ENCODE measurements at regions not wholly inside any gene's neighbourhood (a gene's known extent, or its start where the extent isn't known, plus 50 kb on each side); places are given as distances from the start of the nearest gene placed in this dataset.
A peak's percentile ranks its signal among the peaks of the same experiment; 100 is the strongest.

- POLR2A ChIA-PET: interaction anchor here (1.0 kb wide), 1 partner anchor 12 kb away, joined by 3 read pairs; no protein-coding TSS in a partner anchor
- H3K4me3 ChIP-seq (ENCODE audit: low read depth, low read length): no peak overlapping the region
- no peak for TF ChIP-seq CTCF (IDR thresholded peaks at IDR 0.05; ENCODE audit: insufficient read depth, low read length, missing control alignments)
- CTCF ChIA-PET: interaction anchor here (1.2 to 1.7 kb wide), 2 partner anchors 15 to 23 kb away, joined by 3 to 5 read pairs; no protein-coding TSS in a partner anchor
- no peak for DNase-seq (ENCODE audit: low read depth, low spot score)
Observed at GRCh38 chr7:155212301-155213015, 85.2 kb upstream of the INSIG1 start.

DNA sequence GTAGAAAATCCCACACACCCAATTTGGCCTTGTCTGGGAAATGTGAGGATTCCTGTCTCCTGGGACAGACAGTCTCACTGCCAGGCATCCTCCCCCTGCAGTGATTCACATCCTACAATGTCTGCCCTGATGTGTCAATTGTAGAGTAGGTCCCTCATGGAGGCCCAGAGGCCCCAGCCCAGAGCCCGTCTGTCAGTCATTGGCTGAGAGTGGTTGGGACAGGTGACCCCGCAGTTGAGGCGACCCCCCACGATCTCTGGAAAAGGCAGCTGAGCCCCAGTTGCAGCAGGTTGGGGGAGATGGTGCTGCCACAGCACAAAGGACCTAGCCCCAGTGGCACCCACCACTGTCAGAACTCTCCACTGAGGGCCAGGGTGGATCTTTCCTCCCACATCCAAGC is 84.3 kb upstream of the INSIG1 start:
- no peak overlapping the region for H3K4me3 ChIP-seq (ENCODE audit: low read depth, low read length)
- DNase-seq (ENCODE audit: low read depth, low spot score): no peak
- TF ChIP-seq CTCF (IDR thresholded peaks at IDR 0.05; ENCODE audit: insufficient read depth, low read length, missing control alignments): no peak
- CTCF ChIA-PET: interaction anchor here (2.8 kb wide), 1 partner anchor 131 kb away, joined by 8 read pairs; no protein-coding TSS in a partner anchor
- POLR2A ChIA-PET: interaction anchor here (2.5 kb wide), 1 partner anchor 84 kb away, joined by 11 read pairs; the partner anchor contains the start of gene INSIG1

DNA sequence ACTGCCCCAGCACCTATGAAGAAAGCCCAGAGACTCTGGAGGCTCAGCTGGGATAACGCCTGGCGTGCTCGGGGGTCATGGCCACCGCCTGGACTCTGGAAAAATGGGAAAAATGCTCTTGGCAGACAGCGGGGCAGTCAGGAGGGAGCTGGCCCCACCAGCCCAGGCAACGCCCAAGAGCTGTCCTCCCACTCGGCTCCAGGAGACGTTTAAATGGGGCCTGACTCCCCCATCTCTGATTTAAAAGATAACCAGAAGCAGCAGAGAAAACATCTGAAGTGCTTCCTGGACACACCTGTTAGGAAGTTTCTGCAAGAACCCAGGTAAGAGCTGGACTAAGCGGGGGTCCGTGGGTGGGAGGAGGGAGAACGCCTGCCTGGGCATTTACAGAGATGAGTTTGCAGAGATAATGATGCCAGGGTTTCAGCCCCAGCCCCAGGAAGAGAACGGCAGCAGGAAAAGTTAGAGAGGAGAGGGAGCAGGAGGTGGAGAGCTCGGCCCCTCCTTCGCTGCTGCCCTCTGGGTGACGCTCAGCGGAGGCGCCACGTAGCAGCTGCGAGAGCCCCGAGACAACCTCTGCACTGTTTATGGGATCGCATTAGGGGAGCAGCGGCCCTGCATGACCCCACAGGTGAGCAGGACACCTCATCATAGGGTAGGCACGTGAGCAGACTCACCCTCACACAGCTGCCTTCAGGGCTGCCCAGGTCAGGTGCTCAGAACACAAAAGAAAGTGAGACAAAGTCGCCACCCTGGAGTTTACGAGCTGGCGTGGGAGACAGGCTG is 83.5 kb upstream of the INSIG1 start:
- TF ChIP-seq CTCF (IDR thresholded peaks at IDR 0.05; ENCODE audit: insufficient read depth, low read length, missing control alignments): no peak
- H3K4me3 ChIP-seq (ENCODE audit: low read depth, low read length): peak overlapping the region; percentile 50
- ChIA-PET CTCF (interaction anchor here (0.8 to 2.9 kb wide), 3 partner anchors 23 to 287 kb away, joined by 3 to 8 read pairs (median 7); no protein-coding TSS in a partner anchor), POLR2A (interaction anchor here (0.8 to 2.5 kb wide), 6 partner anchors 8 to 83 kb away, joined by 3 to 15 read pairs (median 4); partner anchors contain the start of gene INSIG1)
- DNase-seq (ENCODE audit: low read depth, low spot score): no peak

DNA sequence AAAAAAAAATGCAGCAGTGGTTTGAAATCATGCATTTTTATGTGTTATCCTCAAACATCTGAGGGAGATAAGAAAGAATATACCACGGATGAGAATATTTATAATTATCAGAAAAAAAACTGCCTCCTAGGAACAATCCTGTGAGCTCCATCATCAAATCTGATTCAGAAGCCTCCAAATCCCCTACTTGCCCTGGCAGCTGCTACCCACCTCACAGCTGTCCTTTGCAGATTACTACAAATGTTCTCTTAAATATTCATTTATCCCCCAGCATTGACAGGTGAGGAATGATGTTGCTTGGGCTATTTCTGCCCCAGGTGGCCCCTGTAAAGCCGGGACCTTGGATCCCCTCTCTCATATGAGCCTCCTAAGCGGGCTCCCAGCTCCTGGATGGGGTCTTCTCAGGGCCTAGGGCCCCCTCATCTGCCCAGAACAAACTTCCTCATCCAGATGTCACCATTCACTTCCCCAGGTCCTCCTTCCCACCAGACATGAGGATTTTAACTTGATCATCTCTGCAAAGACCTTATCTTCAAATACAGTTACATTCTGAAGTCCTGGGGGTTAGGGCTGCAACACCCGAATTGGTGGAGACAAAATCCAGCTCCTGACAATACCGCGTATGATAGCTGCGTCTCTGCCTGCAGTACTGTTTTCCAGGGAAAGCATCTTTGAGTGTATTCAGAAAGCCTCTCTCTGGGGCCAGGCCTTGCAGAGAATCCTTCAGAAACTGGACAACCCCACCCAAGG is 81.9 kb upstream of the INSIG1 start:
- no peak for DNase-seq (ENCODE audit: low read depth, low spot score)
- no peak for TF ChIP-seq CTCF (IDR thresholded peaks at IDR 0.05; ENCODE audit: insufficient read depth, low read length, missing control alignments)
- POLR2A ChIA-PET: interaction anchor here (0.6 to 2.5 kb wide), 4 partner anchors 9 to 83 kb away, joined by 3 to 11 read pairs (median 3); partner anchors contain the start of gene INSIG1
- H3K4me3 ChIP-seq (ENCODE audit: low read depth, low read length): no peak overlapping the region
- CTCF ChIA-PET: interaction anchor here (0.9 to 2.9 kb wide), 4 partner anchors 11 to 129 kb away, joined by 3 to 8 read pairs (median 5); no protein-coding TSS in a partner anchor

GRCh38 chr7:155216475-155217272 is 81.0 kb upstream of the INSIG1 start:
- ChIA-PET CTCF (interaction anchor here (0.9 to 2.9 kb wide), 5 partner anchors 12 to 129 kb away, joined by 3 to 7 read pairs (median 4); no protein-coding TSS in a partner anchor), POLR2A (interaction anchor here (1.0 kb wide), 1 partner anchor 81 kb away, joined by 3 read pairs; the partner anchor contains the start of gene INSIG1)
- H3K4me3 ChIP-seq (ENCODE audit: low read depth, low read length): no peak overlapping the region
- DNase-seq (ENCODE audit: low read depth, low spot score): no peak
- TF ChIP-seq CTCF (IDR thresholded peaks at IDR 0.05; ENCODE audit: insufficient read depth, low read length, missing control alignments): peak; percentile 6

All from AG04449 (cell line).